ENCODE measurements at regions not wholly inside any gene's neighbourhood (a gene's known extent, or its start where the extent isn't known, plus 50 kb on each side); places are given as distances from the start of the nearest gene placed in this dataset.

DNA sequence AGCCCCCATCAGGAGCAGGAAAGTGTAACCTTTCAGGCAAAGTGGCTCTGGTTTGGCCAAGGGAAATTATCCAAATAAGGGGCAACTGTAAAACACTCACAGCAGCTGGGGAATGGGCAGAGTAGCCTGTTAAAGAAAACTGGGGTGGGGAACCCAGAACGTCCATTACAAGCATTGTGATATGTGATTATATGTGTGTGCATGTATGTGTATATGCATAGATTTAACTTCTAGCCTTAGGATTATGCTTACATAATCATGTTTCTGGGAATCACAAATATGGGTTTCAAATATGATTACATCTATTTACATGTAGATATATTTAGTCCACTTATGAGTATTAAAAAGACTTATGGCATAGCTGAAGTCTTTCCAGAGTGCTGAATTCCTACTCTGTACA is 278.1 kb upstream of the JAG1 start:
- no peak for TF ChIP-seq ZNF274 (IDR thresholded peaks at IDR 0.05; ENCODE audit: borderline replicate concordance, extremely low read depth, low read length)
- no peak for TF ChIP-seq JUN (IDR thresholded peaks at IDR 0.05; ENCODE audit: low read depth, low read length)
- no peak for TF ChIP-seq EP300 (IDR thresholded peaks at IDR 0.05; ENCODE audit: borderline replicate concordance in 1 of 2, low read depth in 2 of 2, low read length in 2 of 2)
- no peak for TF ChIP-seq SAP30 (IDR thresholded peaks at IDR 0.05; ENCODE audit: insufficient read depth, insufficient replicate concordance, low read length)

Measured in H1 (cell line).